ENCODE measurements at regions not wholly inside any gene's neighbourhood (a gene's known extent, or its start where the extent isn't known, plus 50 kb on each side); places are given as distances from the start of the nearest gene placed in this dataset.

GRCh38 chr9:80797831-80798688 is 891.3 kb downstream of the TLE1 start (continued):
- TF ChIP-seq SIN3A (conservative IDR thresholded peaks at IDR 0.05 in 1 of 2, IDR thresholded peaks at IDR 0.05 in 1 of 2; ENCODE audit: low read depth in 1 of 2, low read length in 2 of 2) (no peak), SP1 (IDR thresholded peaks at IDR 0.05; ENCODE audit: low read depth, low read length) (no peak), SRF (IDR thresholded peaks at IDR 0.05; ENCODE audit: low read depth, low read length) (no peak), BRCA1 (IDR thresholded peaks at IDR 0.05; ENCODE audit: low read depth, low read length) (no peak), ASH2L (IDR thresholded peaks at IDR 0.05; ENCODE audit: low read length) (no peak), FOSL1 (IDR thresholded peaks at IDR 0.05; ENCODE audit: insufficient read depth, low read depth, low read length) (no peak), HDAC2 (IDR thresholded peaks at IDR 0.05; ENCODE audit: borderline replicate concordance in 1 of 2, low read depth in 2 of 2, low read length in 2 of 2) (no peak), CHD2 (IDR thresholded peaks at IDR 0.05; ENCODE audit: low read length) (no peak), RAD21 (IDR thresholded peaks at IDR 0.05 in 1 of 2, conservative IDR thresholded peaks at IDR 0.05 in 1 of 2; ENCODE audit: low read depth in 2 of 2, low read length in 2 of 2) (no peak)
